Subcutaneous abdominal adipose tissue (tissue), 5 donors: ENCODE measurements at regions not wholly inside any gene's neighbourhood (a gene's known extent, or its start where the extent isn't known, plus 50 kb on each side); places are given as distances from the start of the nearest gene placed in this dataset.

Experiments used
- H3K27ac ChIP-seq: one replicate; pipeline ENCODE4 v1.7.0; 2013; ENCODE audit warnings: low read depth, mild to moderate bottlenecking, inconsistent platforms, low read length, moderate library complexity
- H3K27me3 ChIP-seq, 5 donors: one replicate each; pipeline ENCODE4 v1.7.0; 2013; ENCODE audit warnings: low read length in 5 of 5, inconsistent platforms in 1 of 5; ENCODE audit not compliant: control insufficient read depth in 5 of 5, insufficient read depth in 4 of 5
- H3K36me3 ChIP-seq, 5 donors: one replicate each; pipeline ENCODE4 v1.7.0; 2013; ENCODE audit warnings: low read length in 5 of 5; ENCODE audit not compliant: control insufficient read depth in 5 of 5, insufficient read depth in 5 of 5
- H3K4me1 ChIP-seq, 5 donors: one replicate each; pipeline ENCODE4 v1.7.0; 2013; ENCODE audit warnings: low read length in 5 of 5, mild to moderate bottlenecking in 3 of 5, moderate library complexity in 1 of 5; ENCODE audit not compliant: control insufficient read depth in 5 of 5, insufficient read depth in 5 of 5
- H3K4me3 ChIP-seq, 5 donors: one replicate each; pipeline ENCODE4 v1.7.0; 2013; ENCODE audit warnings: low read length in 5 of 5, low read depth in 1 of 5
- H3K9ac ChIP-seq, 5 donors: one replicate each; pipeline ENCODE4 v1.7.0; 2013; ENCODE audit warnings: low read length in 5 of 5, mild to moderate bottlenecking in 4 of 5, moderate library complexity in 3 of 5
- H3K9me3 ChIP-seq, 5 donors: one replicate each; pipeline ENCODE4 v1.7.0; 2013; ENCODE audit warnings: low read length in 5 of 5; ENCODE audit not compliant: control insufficient read depth in 5 of 5
- donor health status: healthy.
- donor health status: healthy.
- donor health status: healthy.
- donor health status: healthy.
- donor health status: healthy.

DNA sequence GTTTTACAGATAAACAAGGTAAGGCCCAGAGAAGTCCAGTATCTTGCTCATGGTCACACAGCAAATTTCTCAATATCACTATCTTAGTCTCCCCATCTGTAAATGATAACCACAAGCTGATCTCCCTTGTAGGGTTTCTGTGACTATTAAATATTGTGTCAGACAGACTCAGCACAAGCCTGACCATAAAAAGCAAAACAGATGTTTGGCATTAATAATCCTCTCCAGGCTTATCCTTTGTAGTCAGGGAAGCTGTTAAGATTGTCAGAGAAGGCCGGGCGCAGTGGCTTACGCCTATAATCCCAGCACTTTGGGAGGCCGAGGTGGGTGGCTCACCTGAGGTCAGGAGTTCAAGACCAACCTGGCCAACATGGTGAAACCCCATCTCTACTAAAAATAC is 173.2 kb upstream of the PRICKLE2 start:
- H3K4me1 ChIP-seq = peaks cover 0 to 9% (median 8%) of the 10 kb centered on the region in 5 donors
- H3K9me3 ChIP-seq = no peaks in the 10 kb centered on the region
- H3K9ac ChIP-seq = no peak overlapping the region
- H3K36me3 ChIP-seq = no peaks in the 10 kb centered on the region
- H3K27me3 ChIP-seq = no peaks in the 10 kb centered on the region
- H3K27ac ChIP-seq = no peak overlapping the region
- no peak overlapping the region for H3K4me3 ChIP-seq

DNA sequence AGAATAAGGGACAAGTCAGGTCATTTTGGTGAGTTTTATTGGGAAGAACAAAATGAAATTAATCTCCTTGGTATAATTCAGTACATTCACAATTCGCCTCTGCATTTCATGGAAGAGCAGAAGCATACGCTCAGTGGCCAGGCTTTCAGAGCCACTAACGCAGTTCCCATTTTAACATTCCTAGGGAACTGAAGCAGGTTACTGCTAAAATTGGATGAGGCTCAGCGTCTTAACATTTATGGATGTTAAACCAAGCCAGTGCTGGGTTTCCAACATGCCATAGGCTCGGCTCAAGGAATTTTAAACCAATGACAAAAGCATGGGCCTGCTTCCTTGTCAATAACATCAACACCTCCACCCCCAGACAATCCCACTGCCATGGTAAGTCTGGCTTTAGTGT is 172.7 kb upstream of the PRICKLE2 start:
- H3K36me3 ChIP-seq = no peaks in the 10 kb centered on the region
- peaks cover 0 to 9% (median 8%) of the 10 kb centered on the region in 5 donors for H3K4me1 ChIP-seq
- no peak overlapping the region for H3K4me3 ChIP-seq
- H3K27me3 ChIP-seq = no peaks in the 10 kb centered on the region
- no peaks in the 10 kb centered on the region for H3K9me3 ChIP-seq
- no peak overlapping the region for H3K27ac ChIP-seq
- H3K9ac ChIP-seq = no peak overlapping the region

DNA sequence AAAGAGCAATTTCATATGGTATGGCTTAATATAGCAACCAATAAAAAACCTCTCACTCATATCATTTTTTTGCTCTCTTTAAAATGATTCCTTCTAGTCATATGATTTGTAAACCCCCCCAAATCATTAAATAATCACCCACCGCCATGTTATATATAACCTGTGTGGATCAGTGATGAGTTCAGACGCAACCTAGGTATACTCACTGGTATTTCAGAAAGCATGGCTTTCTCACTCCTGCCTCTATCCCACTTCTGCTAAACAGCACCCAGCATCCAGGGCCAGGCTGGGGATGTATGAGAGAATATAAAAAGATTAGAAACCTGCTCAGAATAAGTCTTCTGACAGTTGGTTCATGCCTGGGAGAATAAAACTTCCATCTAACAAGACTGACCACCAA is 172.3 kb upstream of the PRICKLE2 start:
- no peaks in the 10 kb centered on the region for H3K9me3 ChIP-seq
- H3K36me3 ChIP-seq = no peaks in the 10 kb centered on the region
- H3K9ac ChIP-seq = no peak overlapping the region
- no peak overlapping the region for H3K4me3 ChIP-seq
- no peaks in the 10 kb centered on the region for H3K27me3 ChIP-seq
- peaks cover 0 to 9% (median 9%) of the 10 kb centered on the region in 5 donors for H3K4me1 ChIP-seq
- H3K27ac ChIP-seq = no peak overlapping the region

DNA sequence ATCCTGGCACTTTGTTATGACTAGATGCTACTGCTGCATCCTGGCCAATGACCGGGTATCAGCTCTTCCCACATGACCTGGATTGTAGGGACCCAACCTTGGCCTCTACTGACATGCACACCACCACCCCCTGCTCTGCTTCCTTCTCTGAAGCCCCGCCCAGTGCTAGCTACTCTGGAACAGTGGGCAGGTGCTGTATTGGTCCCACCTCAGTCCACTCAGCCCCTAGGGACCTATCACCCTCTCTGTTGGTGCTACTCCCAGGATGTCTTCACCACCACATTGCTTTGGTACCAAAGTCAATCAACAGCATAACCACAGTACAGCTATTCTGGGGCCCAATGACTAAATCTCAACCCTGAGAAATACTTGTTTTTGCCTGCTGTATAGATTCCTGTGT is 170.2 kb upstream of the PRICKLE2 start:
- Histone ChIP-seq H3K36me3 (no peaks in the 10 kb centered on the region), H3K4me1 (peaks cover 0 to 11% (median 9%) of the 10 kb centered on the region in 5 donors), H3K27me3 (no peaks in the 10 kb centered on the region), H3K4me3 (no peak overlapping the region), H3K27ac (no peak overlapping the region), H3K9ac (no peak overlapping the region), H3K9me3 (no peaks in the 10 kb centered on the region)

DNA sequence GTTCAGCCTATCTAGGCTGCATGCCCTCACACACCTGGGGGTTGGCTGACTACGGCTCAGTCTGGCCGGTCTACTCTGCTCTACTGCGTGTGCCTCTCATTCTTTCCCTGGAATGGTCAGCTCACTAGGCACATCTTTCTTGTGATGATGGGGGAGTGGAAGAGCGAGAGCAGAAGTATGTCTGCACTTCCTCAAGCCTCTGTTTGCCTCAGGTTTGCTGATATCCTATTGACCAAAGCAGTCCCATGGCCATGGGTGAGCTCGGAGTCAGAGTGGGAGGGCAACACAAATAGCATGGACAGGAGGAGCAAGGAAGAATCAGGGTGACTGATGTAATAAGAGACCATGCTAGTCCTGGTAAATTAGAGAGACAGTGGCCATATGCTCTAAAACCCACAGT is 167.9 kb upstream of the PRICKLE2 start:
- no peaks in the 10 kb centered on the region for H3K9me3 ChIP-seq
- no peaks in the 10 kb centered on the region for H3K27me3 ChIP-seq
- peaks cover 0 to 5% (median 4%) of the 10 kb centered on the region in 5 donors for H3K4me1 ChIP-seq
- H3K27ac ChIP-seq = no peak overlapping the region
- no peak overlapping the region for H3K4me3 ChIP-seq
- no peaks in the 10 kb centered on the region for H3K36me3 ChIP-seq
- no peak overlapping the region for H3K9ac ChIP-seq

DNA sequence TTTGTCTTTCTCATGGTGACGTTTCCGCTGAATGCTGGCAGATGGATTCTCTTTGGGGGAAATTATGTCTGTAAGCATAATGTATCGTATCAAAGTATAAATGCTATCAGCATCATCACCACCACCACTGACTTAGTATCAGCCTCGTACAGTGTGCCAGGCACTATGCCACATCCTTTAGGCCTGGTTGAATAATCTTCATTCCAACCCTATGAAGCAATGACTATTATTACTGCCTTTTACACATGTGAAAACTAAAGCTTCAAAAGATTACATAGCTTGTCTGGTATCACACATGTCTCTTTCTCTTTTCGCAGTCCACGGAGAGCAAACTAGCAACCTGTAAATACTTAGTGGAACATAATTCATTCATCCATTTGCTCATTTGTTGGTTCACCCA is 166.7 kb upstream of the PRICKLE2 start:
- Histone ChIP-seq H3K9ac (no peak overlapping the region), H3K27ac (no peak overlapping the region), H3K27me3 (no peaks in the 10 kb centered on the region), H3K4me1 (peaks cover 0 to 5% (median 4%) of the 10 kb centered on the region in 5 donors), H3K9me3 (no peaks in the 10 kb centered on the region), H3K36me3 (no peaks in the 10 kb centered on the region), H3K4me3 (no peak overlapping the region)

DNA sequence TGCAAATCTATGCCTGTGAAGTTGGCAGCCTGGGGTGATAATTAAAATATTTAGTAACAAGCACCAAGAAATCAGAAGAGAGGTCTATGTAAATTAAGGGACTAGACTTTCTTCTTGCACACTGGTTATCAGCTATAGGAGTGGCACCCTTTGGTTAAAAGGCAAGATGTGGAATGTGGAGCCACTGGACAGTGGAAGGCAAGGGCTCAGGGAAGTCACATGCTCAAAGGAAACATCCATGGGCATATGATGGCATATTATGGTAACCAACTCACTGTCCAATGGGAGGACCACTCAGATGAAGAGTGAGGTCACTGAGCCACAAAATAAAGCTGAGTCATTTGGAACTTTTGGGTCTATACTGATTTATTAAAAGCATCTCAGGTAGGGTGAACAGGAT is 165.6 kb upstream of the PRICKLE2 start:
- Histone ChIP-seq H3K27me3 (no peaks in the 10 kb centered on the region), H3K4me3 (no peak overlapping the region), H3K27ac (no peak overlapping the region), H3K4me1 (peaks cover 0 to 4% (median under 1%) of the 10 kb centered on the region in 5 donors), H3K36me3 (no peaks in the 10 kb centered on the region), H3K9me3 (no peaks in the 10 kb centered on the region), H3K9ac (no peak overlapping the region)

DNA sequence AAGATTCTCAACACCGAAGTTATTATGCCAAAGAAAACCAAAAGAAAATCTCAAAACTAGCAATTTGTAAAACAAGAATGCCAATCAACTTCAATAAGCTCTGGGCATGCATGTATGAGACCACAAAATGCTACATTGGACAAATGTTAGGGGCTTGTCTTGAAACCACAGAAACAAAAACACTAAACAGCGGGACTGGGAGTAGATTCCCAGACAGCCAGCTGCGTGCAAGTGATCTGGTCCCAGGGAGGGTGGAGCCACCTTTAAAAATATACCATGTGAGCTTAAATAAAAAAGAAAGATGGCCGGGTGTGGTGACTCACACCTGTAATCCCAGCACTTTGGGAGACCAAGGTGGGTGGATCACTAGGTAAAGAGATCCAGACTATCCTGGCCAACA is 163.6 kb upstream of the PRICKLE2 start:
- no peak overlapping the region for H3K4me3 ChIP-seq
- no peak overlapping the region for H3K27ac ChIP-seq
- H3K9me3 ChIP-seq = no peaks in the 10 kb centered on the region
- H3K9ac ChIP-seq = no peak overlapping the region
- no peaks in the 10 kb centered on the region for H3K36me3 ChIP-seq
- peaks cover 0 to 4% (median 0%) of the 10 kb centered on the region in 5 donors for H3K4me1 ChIP-seq
- no peaks in the 10 kb centered on the region for H3K27me3 ChIP-seq

DNA sequence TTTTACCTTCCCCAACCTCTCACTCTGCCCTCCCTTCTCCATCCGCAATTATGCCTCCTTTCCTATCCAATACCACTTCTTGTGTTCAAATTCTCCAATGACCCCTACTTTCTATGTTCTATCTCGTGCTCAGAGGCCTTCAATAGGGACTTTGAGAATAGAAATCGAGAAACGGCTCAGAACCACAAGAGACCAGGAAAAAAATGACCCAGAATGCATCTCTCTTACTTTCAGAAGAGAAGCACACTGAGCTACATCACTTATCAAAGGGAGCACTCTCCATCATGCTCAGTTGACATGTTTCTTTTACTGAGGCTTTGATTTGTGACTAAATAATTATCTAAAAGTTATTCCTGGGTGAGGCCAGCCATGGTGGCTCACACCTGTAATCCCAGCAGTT is 162.4 kb upstream of the PRICKLE2 start:
- no peaks in the 10 kb centered on the region for H3K36me3 ChIP-seq
- no peaks in the 10 kb centered on the region for H3K27me3 ChIP-seq
- no peak overlapping the region for H3K9ac ChIP-seq
- no peaks in the 10 kb centered on the region for H3K9me3 ChIP-seq
- H3K27ac ChIP-seq = no peak overlapping the region
- H3K4me1 ChIP-seq = peaks cover 0 to 3% (median 0%) of the 10 kb centered on the region in 5 donors
- no peak overlapping the region for H3K4me3 ChIP-seq

DNA sequence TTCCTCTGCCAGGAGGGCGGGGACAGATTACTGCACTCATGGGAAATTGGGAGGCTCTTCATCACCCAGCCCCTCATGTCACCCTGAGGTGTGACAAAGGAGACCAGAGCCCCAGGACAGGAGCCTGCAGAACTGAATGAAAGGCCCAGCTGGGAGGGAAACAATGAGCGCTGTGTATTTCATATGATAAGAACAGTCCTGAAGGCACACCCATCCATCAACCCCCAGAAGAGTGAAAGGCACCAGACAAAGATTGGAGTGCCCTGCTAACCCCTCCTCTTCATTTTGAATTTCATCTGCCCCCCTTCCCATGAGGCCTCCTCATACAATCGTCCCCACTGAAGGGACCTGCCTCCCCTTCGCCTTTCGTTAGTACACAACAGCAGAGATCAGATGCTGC is 160.0 kb upstream of the PRICKLE2 start:
- Histone ChIP-seq H3K9me3 (no peaks in the 10 kb centered on the region), H3K27ac (no peak overlapping the region), H3K27me3 (no peaks in the 10 kb centered on the region), H3K36me3 (no peaks in the 10 kb centered on the region), H3K4me3 (no peak overlapping the region), H3K9ac (no peak overlapping the region), H3K4me1 (no peaks in the 10 kb centered on the region)

DNA sequence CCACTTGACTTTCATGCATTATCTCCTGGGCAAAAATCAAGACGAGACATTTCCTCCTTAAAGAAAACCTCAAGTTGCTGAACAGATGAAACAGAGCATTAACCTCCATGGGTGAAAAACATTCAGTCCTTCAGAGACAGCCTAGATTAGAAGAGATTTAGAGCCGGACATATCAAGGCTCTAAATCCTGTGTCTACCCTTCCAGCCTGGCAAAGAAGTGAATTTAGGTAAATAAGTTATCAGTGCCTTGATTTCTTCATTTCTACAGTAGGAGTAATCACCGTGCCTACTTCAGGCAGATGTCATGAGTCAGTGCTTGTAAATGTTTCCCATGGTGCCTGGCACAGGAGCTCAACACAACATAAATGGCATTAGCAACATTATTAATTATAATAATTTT is 159.3 kb upstream of the PRICKLE2 start:
- Histone ChIP-seq H3K27ac (no peak overlapping the region), H3K9me3 (no peaks in the 10 kb centered on the region), H3K9ac (no peak overlapping the region), H3K4me1 (no peaks in the 10 kb centered on the region), H3K27me3 (no peaks in the 10 kb centered on the region), H3K36me3 (no peaks in the 10 kb centered on the region), H3K4me3 (no peak overlapping the region)
